SK-N-SH treated with all-trans-retinoic acid at 6 μM for 48 hours (cell line): ENCODE measurements at regions not wholly inside any gene's neighbourhood (a gene's known extent, or its start where the extent isn't known, plus 50 kb on each side); places are given as distances from the start of the nearest gene placed in this dataset.

Experiments used
- ATAC-seq: fragments of 200-7000 bp; cut with Tn5 transposase; 3 replicates; pipeline ENCODE4 v1.9.1; 2020; ENCODE audit warnings: mild to moderate bottlenecking, moderate library complexity
- BACH2 ChIP-seq: fragments of 250-450 bp; sonication (Bioruptor Pico); IDR thresholded peaks from 2 replicates; pipeline ENCODE4 v1.9.0; 2021; ENCODE audit warnings: mild to moderate bottlenecking, borderline replicate concordance
- CREB5 ChIP-seq: fragments of 250-450 bp; sonication (Bioruptor Pico); IDR thresholded peaks from 2 replicates; pipeline ENCODE4 v1.5.1; 2020; ENCODE audit warnings: low read depth, mild to moderate bottlenecking, moderate library complexity
- CSDC2 ChIP-seq: fragments of 250-450 bp; sonication (Bioruptor Pico); IDR thresholded peaks from 2 replicates; pipeline ENCODE4 v1.5.0; 2020; ENCODE audit warnings: mild to moderate bottlenecking, moderate library complexity
- CSRNP3 ChIP-seq: fragments of 250-450 bp; sonication (Bioruptor Pico); IDR thresholded peaks from 2 replicates; pipeline ENCODE4 v1.5.1; 2021; ENCODE audit warnings: mild to moderate bottlenecking, moderate library complexity
- ESRRG ChIP-seq: fragments of 250-450 bp; sonication (Bioruptor Pico); IDR thresholded peaks from 2 replicates; pipeline ENCODE4 v1.6.1; 2021; ENCODE audit warnings: mild to moderate bottlenecking
- ISL1 ChIP-seq: fragments of 250-450 bp; sonication (Bioruptor Pico); IDR thresholded peaks from 2 replicates; pipeline ENCODE4 v2.1.2; 2022; ENCODE audit warnings: mild to moderate bottlenecking, moderate library complexity
- OSR1 ChIP-seq: fragments of 250-450 bp; sonication (Bioruptor Pico); IDR thresholded peaks from 2 replicates; pipeline ENCODE4 v1.8.0; 2022; ENCODE audit warnings: moderate library complexity, mild to moderate bottlenecking, inconsistent platforms
- PATZ1 ChIP-seq: fragments of 250-450 bp; sonication (Bioruptor Pico); IDR thresholded peaks from 2 replicates; pipeline ENCODE4 v1.8.0; 2020; ENCODE audit warnings: mild to moderate bottlenecking, moderate library complexity, borderline replicate concordance
- POU6F1 ChIP-seq: fragments of 250-450 bp; sonication (Bioruptor Pico); IDR thresholded peaks from 2 replicates; pipeline ENCODE4 v1.8.0; 2021; ENCODE audit warnings: low read depth, mild to moderate bottlenecking, moderate library complexity, borderline replicate concordance
- PPARA ChIP-seq: fragments of 250-450 bp; sonication (Bioruptor Pico); IDR thresholded peaks from 2 replicates; pipeline ENCODE4 v1.5.0; 2020; ENCODE audit warnings: mild to moderate bottlenecking, borderline replicate concordance
- RARB ChIP-seq: fragments of 250-450 bp; sonication (Bioruptor Pico); IDR thresholded peaks from 2 replicates; pipeline ENCODE4 v1.8.0; 2021; ENCODE audit warnings: mild to moderate bottlenecking, moderate library complexity
- SNAI2 ChIP-seq: fragments of 250-450 bp; sonication (Bioruptor Pico); IDR thresholded peaks from 2 replicates; pipeline ENCODE4 v1.5.0; 2020; ENCODE audit warnings: mild to moderate bottlenecking, moderate library complexity
- TCF4 ChIP-seq: fragments of 250-450 bp; sonication (Bioruptor Pico); IDR thresholded peaks from 2 replicates; pipeline ENCODE4 v1.8.0; 2021; ENCODE audit warnings: mild to moderate bottlenecking, moderate library complexity, borderline replicate concordance
- TOX ChIP-seq: fragments of 250-450 bp; sonication (Bioruptor Pico); IDR thresholded peaks from 2 replicates; pipeline ENCODE4 v1.8.0; 2021; ENCODE audit warnings: mild to moderate bottlenecking, moderate library complexity, borderline replicate concordance
- TSHZ2 ChIP-seq: fragments of 250-450 bp; sonication (Bioruptor Pico); IDR thresholded peaks from 2 replicates; pipeline ENCODE4 v1.5.0; 2020; ENCODE audit warnings: mild to moderate bottlenecking, moderate library complexity
- ZC3H10 ChIP-seq: fragments of 250-450 bp; sonication (Bioruptor Pico); IDR thresholded peaks from 2 replicates; pipeline ENCODE4 v1.5.1; 2021; ENCODE audit warnings: mild to moderate bottlenecking, moderate library complexity
- ZFP3 ChIP-seq: fragments of 250-450 bp; sonication (Bioruptor Pico); IDR thresholded peaks from 2 replicates; pipeline ENCODE4 v1.5.0; 2020; ENCODE audit warnings: mild to moderate bottlenecking, moderate library complexity
- ZFP30 ChIP-seq: fragments of 450-650 bp; formaldehyde crosslinking; IDR thresholded peaks from 2 replicates; pipeline ENCODE4 v1.5.0; 2022; ENCODE audit warnings: mild to moderate bottlenecking, moderate library complexity
- ZNF565 ChIP-seq: fragments of 450-650 bp; formaldehyde crosslinking; conservative IDR thresholded peaks from 2 replicates; pipeline ENCODE4 v1.5.0; 2020; ENCODE audit warnings: low read depth, mild to moderate bottlenecking, moderate library complexity
- ZNF70 ChIP-seq: fragments of 450-650 bp; formaldehyde crosslinking; IDR thresholded peaks from 2 replicates; pipeline ENCODE4 v1.5.0; 2020; ENCODE audit warnings: mild to moderate bottlenecking, moderate library complexity
- ZNF8 ChIP-seq: fragments of 450-650 bp; formaldehyde crosslinking; IDR thresholded peaks from 2 replicates; pipeline ENCODE4 v1.5.0; 2020; ENCODE audit warnings: mild to moderate bottlenecking, moderate library complexity

GRCh38 chr9:88682431-88682831 is 147.5 kb downstream of the NXNL2 start:
- TF ChIP-seq ZNF565 (CRISPR knock-in tag) (no peak), ISL1 (no peak), ZC3H10 (CRISPR knock-in tag) (no peak), BACH2 (CRISPR knock-in tag) (no peak), CSDC2 (CRISPR knock-in tag) (no peak), SNAI2 (no peak), RARB (CRISPR knock-in tag) (no peak), CREB5 (CRISPR knock-in tag) (no peak), POU6F1 (no peak), ZFP30 (CRISPR knock-in tag) (no peak), OSR1 (CRISPR knock-in tag) (no peak), TSHZ2 (CRISPR knock-in tag) (no peak), CSRNP3 (CRISPR knock-in tag) (no peak), TCF4 (CRISPR knock-in tag) (no peak), PPARA (CRISPR knock-in tag) (no peak), ZNF8 (CRISPR knock-in tag) (no peak), PATZ1 (CRISPR knock-in tag) (no peak), ESRRG (no peak), ZFP3 (CRISPR knock-in tag) (no peak), ZNF70 (no peak)
- TF ChIP-seq, all 23 proteins: peak for 0
- ATAC-seq = no peak

- no peak for TF ChIP-seq CSDC2 (CRISPR knock-in tag)
- TF ChIP-seq TOX = no peak
- TF ChIP-seq ZFP30 (CRISPR knock-in tag) = no peak
- no peak for TF ChIP-seq CSRNP3 (CRISPR knock-in tag)
- no peak for TF ChIP-seq RARB (CRISPR knock-in tag)
- TF ChIP-seq SNAI2 = no peak
- no peak for TF ChIP-seq ESRRG
- TF ChIP-seq OSR1 (CRISPR knock-in tag) = no peak
- no peak for TF ChIP-seq ZC3H10 (CRISPR knock-in tag)
- TF ChIP-seq TSHZ2 (CRISPR knock-in tag) = no peak
- no peak for TF ChIP-seq ZNF70
- TF ChIP-seq ISL1 = no peak
- no peak for TF ChIP-seq BACH2 (CRISPR knock-in tag)
- no peak for TF ChIP-seq TCF4 (CRISPR knock-in tag)
- TF ChIP-seq PATZ1 (CRISPR knock-in tag) = no peak
- no peak for TF ChIP-seq ZNF8 (CRISPR knock-in tag)
- no peak for TF ChIP-seq ZNF565 (CRISPR knock-in tag)
- TF ChIP-seq POU6F1 = no peak
- ATAC-seq = no peak
These were observed 149.1 kb downstream of the NXNL2 start for GRCh38 chr9:88684046-88684445.
